ENCODE measurements at regions not wholly inside any gene's neighbourhood (a gene's known extent, or its start where the extent isn't known, plus 50 kb on each side); places are given as distances from the start of the nearest gene placed in this dataset.
"Not testable (repeated sequence)": the region's sequence is repeated elsewhere in the genome, so short reads cannot be mapped to it uniquely, and the experiment has no call there.

GRCh38 chr2:208685929-208686328 is 279.3 kb downstream of the PTH2R start:
- DNase-seq (ENCODE audit: low read depth in 1 of 2, low spot score in 2 of 2); H2AK5ac ChIP-seq (ENCODE audit: low read depth, low read length); H3K14ac ChIP-seq (ENCODE audit: insufficient read length); H3K79me2 ChIP-seq (ENCODE audit: control insufficient read depth in 1 of 2, insufficient read depth in 2 of 2, low read length in 2 of 2); H3K9me3 ChIP-seq (ENCODE audit: insufficient read depth in 2 of 2, low read depth in 1 of 2, low read length in 1 of 2); H3K27ac ChIP-seq (ENCODE audit: low read depth, low read length); H3K36me3 ChIP-seq (ENCODE audit: control insufficient read depth in 2 of 4, insufficient read depth in 4 of 4, low read length in 3 of 4); H3K4ac ChIP-seq (replicated peaks; ENCODE audit: insufficient read length, low read depth, low read length); H3K9ac ChIP-seq (replicated peaks in 1 of 4; ENCODE audit: extremely low read depth in 1 of 4, low read depth in 3 of 4, low read length in 3 of 4); H2BK20ac ChIP-seq (ENCODE audit: low read length); H3K18ac ChIP-seq (ENCODE audit: extremely low read depth, low read length); H2BK5ac ChIP-seq (ENCODE audit: low read depth, low read length); H3K56ac ChIP-seq (replicated peaks; ENCODE audit: insufficient read length, low read depth, low read length); H2AFZ ChIP-seq (ENCODE audit: low read length); H3K27me3 ChIP-seq (replicated peaks in 1 of 4; ENCODE audit: control insufficient read depth in 3 of 4, extremely low read depth in 1 of 4, insufficient read depth in 3 of 4, low read length in 3 of 4); H4K8ac ChIP-seq (ENCODE audit: extremely low read depth, insufficient read depth, low read length); H3K4me2 ChIP-seq (ENCODE audit: insufficient read depth in 1 of 2, low read depth in 2 of 2, low read length in 2 of 2); H3K23me2 ChIP-seq (ENCODE audit: low read depth, low read length); H3K4me1 ChIP-seq (replicated peaks in 1 of 4; ENCODE audit: control insufficient read depth in 3 of 4, insufficient read depth in 4 of 4, low read length in 3 of 4); H3K23ac ChIP-seq (ENCODE audit: insufficient read length); H2BK120ac ChIP-seq (replicated peaks; ENCODE audit: low read depth, low read length); FAIRE-seq; H3K4me3 ChIP-seq (ENCODE audit: extremely low read depth in 1 of 4, insufficient read depth in 2 of 4, low read depth in 3 of 4, low read length in 4 of 4); H2BK15ac ChIP-seq (ENCODE audit: low read length); H4K5ac ChIP-seq (ENCODE audit: insufficient read length, low read depth, low read length); H4K20me1 ChIP-seq (replicated peaks in 1 of 2; ENCODE audit: control insufficient read depth in 1 of 2, insufficient read depth in 2 of 2, low read length in 2 of 2); H2BK12ac ChIP-seq (ENCODE audit: low read depth, low read length); POLR2A ChIA-PET (ENCODE audit: partially characterized antibody); H4K91ac ChIP-seq (replicated peaks; ENCODE audit: insufficient read length, low read length); H3K79me1 ChIP-seq (ENCODE audit: low read depth, low read length): not testable (repeated sequence)
- WGBS, 2 experiments (ENCODE audit: extremely low coverage in 1 of 2, insufficient coverage in 1 of 2, insufficient read length in 1 of 2, insufficient replicate concordance in 2 of 2, low coverage in 1 of 2, low lambda C conversion rate in 2 of 2, missing lambda C conversion rate in 1 of 2) = 96% methylated on average over 10 of the region's 13 CpGs; no CpG with 5 or more reads in 1 of the 2 experiments
- CTCF ChIA-PET (ENCODE audit: partially characterized antibody) = interaction anchor here (1.0 kb wide), 1 partner anchor 13 kb away, joined by 3 read pairs; no protein-coding TSS in a partner anchor
